HepG2 (cell line): ENCODE measurements at regions not wholly inside any gene's neighbourhood (a gene's known extent, or its start where the extent isn't known, plus 50 kb on each side); places are given as distances from the start of the nearest gene placed in this dataset.

Experiments
- ETV6 ChIP-seq: sonication (generic); formaldehyde crosslinking; conservative IDR thresholded peaks from 2 replicates; pipeline ENCODE4 v1.4.0; 2020; ENCODE audit warnings: missing genetic modification reagents
- GATAD2A ChIP-seq: IDR thresholded peaks from 2 replicates; pipeline ENCODE4 v1.6.1; 2016
- HCFC1 ChIP-seq: fragments of 150-350 bp; IDR thresholded peaks from 2 replicates; pipeline ENCODE4 v1.6.1; 2014; ENCODE audit warnings: low read depth, low read length
- JUNB ChIP-seq: sonication (generic); formaldehyde crosslinking; IDR thresholded peaks from 2 replicates; pipeline ENCODE4 v1.8.0; 2022; ENCODE audit warnings: missing genetic modification reagents, mild to moderate bottlenecking, borderline replicate concordance
- MTA1 ChIP-seq: sonication (generic); formaldehyde crosslinking; IDR thresholded peaks from 2 replicates; pipeline ENCODE4 v1.4.0; 2020; ENCODE audit warnings: missing genetic modification reagents, mild to moderate bottlenecking, borderline replicate concordance
- PHF21A ChIP-seq: sonication (generic); formaldehyde crosslinking; IDR thresholded peaks from 2 replicates; pipeline ENCODE4 v1.5.0; 2020; ENCODE audit warnings: mild to moderate bottlenecking, missing genetic modification reagents
- REPIN1 ChIP-seq: sonication (generic); formaldehyde crosslinking; IDR thresholded peaks from 2 replicates; pipeline ENCODE4 v1.8.0; 2022; ENCODE audit warnings: missing genetic modification reagents, low read depth, mild to moderate bottlenecking, borderline replicate concordance
- RFX3 ChIP-seq: IDR thresholded peaks from 2 replicates; pipeline ENCODE4 v1.6.1; 2016; ENCODE audit warnings: missing biosample characterization, missing genetic modification reagents
- SALL1 ChIP-seq: sonication (generic); formaldehyde crosslinking; IDR thresholded peaks from 2 replicates; pipeline ENCODE4 v1.8.0; 2022; ENCODE audit warnings: mild to moderate bottlenecking, missing genetic modification reagents
- TAF15 ChIP-seq: fragments of 200-400 bp; formaldehyde crosslinking; IDR thresholded peaks from one replicate; pipeline ENCODE4 v1.6.1; 2018; ENCODE audit warnings: mild to moderate bottlenecking, low read depth, low read length; ENCODE audit not compliant: poor library complexity, severe bottlenecking
- ZFP1 ChIP-seq: IDR thresholded peaks from 2 replicates; pipeline ENCODE4 v1.6.1; 2016
- TF ChIP-seq, protein P1 (sequence below): sonication (generic); formaldehyde crosslinking; IDR thresholded peaks from 2 replicates; pipeline ENCODE4 v1.4.0; 2020; ENCODE audit warnings: missing genetic modification reagents, mild to moderate bottlenecking, borderline replicate concordance

DNA sequence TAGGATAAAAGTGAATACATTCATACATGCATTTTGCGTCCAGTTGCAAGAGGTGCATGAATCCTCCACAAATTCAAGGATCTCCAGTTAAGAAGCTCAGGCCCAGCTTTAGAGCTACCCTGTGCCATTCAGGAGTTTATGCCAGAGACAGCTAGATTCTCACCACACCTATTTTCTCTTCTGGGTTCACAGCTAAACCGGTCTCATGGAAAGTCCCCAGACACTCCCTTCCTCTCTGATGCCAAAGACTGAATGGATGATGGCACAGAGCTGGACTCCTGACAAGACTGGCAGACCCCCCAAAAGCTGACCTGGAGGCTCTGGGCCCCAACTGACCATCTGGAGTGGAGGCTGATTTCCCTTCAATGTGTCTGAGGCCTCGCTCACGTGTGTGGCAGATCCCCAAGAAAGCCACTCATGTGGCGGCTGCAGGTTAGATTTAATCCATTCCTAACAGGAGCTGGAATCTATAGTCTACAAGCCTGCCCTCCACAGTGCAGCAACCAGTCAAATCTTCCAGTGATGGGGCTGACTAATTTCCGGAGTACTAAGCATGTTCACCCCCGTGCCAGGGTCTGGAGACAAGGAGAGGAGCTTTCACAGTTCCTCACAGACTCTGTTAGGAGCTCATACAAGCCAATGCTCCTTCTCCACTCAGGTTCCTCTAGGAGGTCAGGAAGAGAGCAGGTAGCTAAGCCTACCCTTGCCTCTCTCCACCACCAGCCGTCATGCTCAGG lies 257.1 kb downstream of the BCL11A start:
- TF ChIP-seq TAF15 (no peak), HCFC1 (no peak), RFX3 (no peak), ETV6 (CRISPR knock-in tag) (no peak), ZFP1 (CRISPR knock-in tag) (no peak), JUNB (CRISPR knock-in tag) (no peak), REPIN1 (CRISPR knock-in tag) (no peak), GATAD2A (CRISPR knock-in tag) (no peak), MTA1 (no peak), SALL1 (CRISPR knock-in tag) (no peak), PHF21A (CRISPR knock-in tag) (no peak)
- TF ChIP-seq, protein P1, sequence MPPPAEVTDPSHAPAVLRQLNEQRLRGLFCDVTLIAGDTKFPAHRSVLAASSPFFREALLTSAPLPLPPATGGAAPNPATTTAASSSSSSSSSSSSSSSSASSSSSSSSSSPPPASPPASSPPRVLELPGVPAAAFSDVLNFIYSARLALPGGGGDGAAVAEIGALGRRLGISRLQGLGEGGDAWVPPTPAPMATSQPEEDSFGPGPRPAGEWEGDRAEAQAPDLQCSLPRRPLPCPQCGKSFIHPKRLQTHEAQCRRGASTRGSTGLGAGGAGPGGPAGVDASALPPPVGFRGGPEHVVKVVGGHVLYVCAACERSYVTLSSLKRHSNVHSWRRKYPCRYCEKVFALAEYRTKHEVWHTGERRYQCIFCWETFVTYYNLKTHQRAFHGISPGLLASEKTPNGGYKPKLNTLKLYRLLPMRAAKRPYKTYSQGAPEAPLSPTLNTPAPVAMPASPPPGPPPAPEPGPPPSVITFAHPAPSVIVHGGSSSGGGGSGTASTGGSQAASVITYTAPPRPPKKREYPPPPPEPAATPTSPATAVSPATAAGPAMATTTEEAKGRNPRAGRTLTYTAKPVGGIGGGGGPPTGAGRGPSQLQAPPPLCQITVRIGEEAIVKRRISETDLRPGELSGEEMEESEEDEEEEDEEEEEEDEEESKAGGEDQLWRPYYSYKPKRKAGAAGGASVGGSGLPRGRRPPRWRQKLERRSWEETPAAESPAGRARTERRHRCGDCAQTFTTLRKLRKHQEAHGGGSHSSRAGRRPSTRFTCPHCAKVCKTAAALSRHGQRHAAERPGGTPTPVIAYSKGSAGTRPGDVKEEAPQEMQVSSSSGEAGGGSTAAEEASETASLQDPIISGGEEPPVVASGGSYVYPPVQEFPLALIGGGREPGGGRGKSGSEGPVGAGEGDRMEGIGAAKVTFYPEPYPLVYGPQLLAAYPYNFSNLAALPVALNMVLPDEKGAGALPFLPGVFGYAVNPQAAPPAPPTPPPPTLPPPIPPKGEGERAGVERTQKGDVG (CRISPR knock-in tag) = no peak
